CD14-positive monocyte (primary cell): ENCODE measurements at regions not wholly inside any gene's neighbourhood (a gene's known extent, or its start where the extent isn't known, plus 50 kb on each side); places are given as distances from the start of the nearest gene placed in this dataset.

Source experiments
- DNase-seq, 3 donors: peaks; one replicate each; pipeline ENCODE4 v3.0.0-alpha.2; 2011 to 2022
- H2AFZ ChIP-seq: 2 replicates; pipeline ENCODE4 v1.6.0; 2012; ENCODE audit warnings: mild to moderate bottlenecking, low read depth, low read length, inconsistent platforms; ENCODE audit not compliant: insufficient read depth, poor library complexity, severe bottlenecking
- H3K27ac ChIP-seq, 2 donors: 1 replicate in 1 of 2; 2 replicates in 1 of 2; pipeline ENCODE4 v1.5.1; 2012 to 2013; ENCODE audit warnings: low read length in 2 of 2, control low read depth in 1 of 2, inconsistent platforms in 1 of 2, low read depth in 1 of 2, mild to moderate bottlenecking in 1 of 2
- H3K27me3 ChIP-seq, 2 donors: one replicate each; pipeline versions ENCODE4 v1.6.0 to v1.6.1; 2011 to 2013; ENCODE audit warnings: low read length in 2 of 2; ENCODE audit not compliant: control insufficient read depth in 2 of 2, insufficient read depth in 2 of 2
- H3K36me3 ChIP-seq, 2 donors: replicated peaks in 1 of 2; 1 replicate in 1 of 2; 2 replicates in 1 of 2; pipeline versions ENCODE4 v1.5.1 to v1.6.1; 2012 to 2013; ENCODE audit warnings: low read length in 2 of 2, control low read depth in 1 of 2, inconsistent platforms in 1 of 2, mild to moderate bottlenecking in 1 of 2; ENCODE audit not compliant: insufficient read depth in 2 of 2, control insufficient read depth in 1 of 2
- H3K4me1 ChIP-seq, 2 donors: 1 replicate in 1 of 2; 2 replicates in 1 of 2; pipeline versions ENCODE4 v1.5.1 to v1.6.1; 2012 to 2013; ENCODE audit warnings: low read length in 2 of 2, control low read depth in 1 of 2, inconsistent platforms in 1 of 2, mild to moderate bottlenecking in 1 of 2, moderate library complexity in 1 of 2; ENCODE audit not compliant: insufficient read depth in 2 of 2, control insufficient read depth in 1 of 2
- H3K4me2 ChIP-seq: replicated peaks from 2 replicates; pipeline ENCODE3; 2012; ENCODE audit warnings: low read length, moderate library complexity, mild to moderate bottlenecking; ENCODE audit not compliant: poor library complexity, severe bottlenecking; ENCODE audit errors: extremely low read depth
- H3K4me3 ChIP-seq, 3 experiments: fragments of 200-600 bp in 1 of 3; sonication (generic) in 1 of 3; replicated peaks in 1 of 3; 1 replicate in 2 of 3; 2 replicates in 1 of 3; pipeline ENCODE4 v1.5.1; 2011 to 2013; ENCODE audit warnings: low read length in 3 of 3, mild to moderate bottlenecking in 3 of 3, control low read depth in 2 of 3, low read depth in 2 of 3, inconsistent platforms in 1 of 3, moderate library complexity in 1 of 3
- H3K79me2 ChIP-seq: 2 replicates; pipeline ENCODE4 v1.6.0; 2012; ENCODE audit warnings: mild to moderate bottlenecking, control low read depth, inconsistent platforms, low read length, moderate library complexity; ENCODE audit not compliant: insufficient read depth
- H3K9ac ChIP-seq: 2 replicates; pipeline ENCODE4 v1.6.0; 2017; ENCODE audit warnings: low read length, mild to moderate bottlenecking; ENCODE audit not compliant: insufficient read depth, poor library complexity, severe bottlenecking
- H3K9me3 ChIP-seq, 2 donors: replicated peaks in 1 of 2; 1 replicate in 1 of 2; 2 replicates in 1 of 2; pipeline versions ENCODE4 v1.5.1 to v1.6.1; 2012 to 2013; ENCODE audit warnings: low read length in 2 of 2, control low read depth in 1 of 2; ENCODE audit not compliant: control insufficient read depth in 1 of 2, insufficient read depth in 1 of 2
- H4K20me1 ChIP-seq: 2 replicates; pipeline ENCODE4 v1.6.0; 2012; ENCODE audit warnings: mild to moderate bottlenecking, low read length, control low read depth, moderate library complexity; ENCODE audit not compliant: insufficient read depth
- H3K27ac Mint-ChIP-seq, 7 donors: one replicate each; pipeline ENCODE4 v1.8.0; 2020; ENCODE audit warnings: mild to moderate bottlenecking in 7 of 7, mixed read lengths in 7 of 7, moderate library complexity in 6 of 7, inconsistent platforms in 2 of 7
- H3K27me3 Mint-ChIP-seq, 3 donors: one replicate each; pipeline ENCODE4 v1.8.0; 2021 to 2022; ENCODE audit warnings: low read depth in 3 of 3, mild to moderate bottlenecking in 3 of 3, mixed read lengths in 3 of 3, moderate library complexity in 3 of 3, inconsistent platforms in 1 of 3
- H3K36me3 Mint-ChIP-seq, 2 donors: one replicate each; pipeline ENCODE4 v1.8.0; 2020; ENCODE audit warnings: mixed read lengths in 2 of 2, inconsistent platforms in 1 of 2, mild to moderate bottlenecking in 1 of 2
- H3K4me1 Mint-ChIP-seq: one replicate; pipeline ENCODE4 v1.8.0; 2020; ENCODE audit warnings: mild to moderate bottlenecking, mixed read lengths
- H3K4me3 Mint-ChIP-seq, 2 donors: one replicate each; pipeline ENCODE4 v1.8.0; 2020; ENCODE audit warnings: mild to moderate bottlenecking in 2 of 2, mixed read lengths in 2 of 2, moderate library complexity in 1 of 2
- H3K9me3 Mint-ChIP-seq, 7 donors: one replicate each; pipeline ENCODE4 v1.8.0; 2020 to 2022; ENCODE audit warnings: mixed read lengths in 7 of 7, mild to moderate bottlenecking in 6 of 7, moderate library complexity in 6 of 7, inconsistent platforms in 2 of 7
- WGBS: methylation state at CpG from one replicate; pipeline ENCODE4 v1.1.5; 2013; ENCODE audit warnings: missing lambda C conversion rate; ENCODE audit not compliant: insufficient coverage; 5-methylcytosine and 5-hydroxymethylcytosine counted together
- intact Hi-C, 2 donors: fragments of 100-400 bp; cut with micrococcal nuclease; formaldehyde crosslinking; loops; one replicate each; pipeline versions ENCODE4 v1.15.0 to v1.15.1; 2023
- TF ChIP-seq, protein P1 (sequence below): fragments of 200-600 bp; IDR thresholded peaks from one replicate; pipeline ENCODE4 v1.8.0; 2022; ENCODE audit warnings: antibody characterized with exemption, mild to moderate bottlenecking

DNA sequence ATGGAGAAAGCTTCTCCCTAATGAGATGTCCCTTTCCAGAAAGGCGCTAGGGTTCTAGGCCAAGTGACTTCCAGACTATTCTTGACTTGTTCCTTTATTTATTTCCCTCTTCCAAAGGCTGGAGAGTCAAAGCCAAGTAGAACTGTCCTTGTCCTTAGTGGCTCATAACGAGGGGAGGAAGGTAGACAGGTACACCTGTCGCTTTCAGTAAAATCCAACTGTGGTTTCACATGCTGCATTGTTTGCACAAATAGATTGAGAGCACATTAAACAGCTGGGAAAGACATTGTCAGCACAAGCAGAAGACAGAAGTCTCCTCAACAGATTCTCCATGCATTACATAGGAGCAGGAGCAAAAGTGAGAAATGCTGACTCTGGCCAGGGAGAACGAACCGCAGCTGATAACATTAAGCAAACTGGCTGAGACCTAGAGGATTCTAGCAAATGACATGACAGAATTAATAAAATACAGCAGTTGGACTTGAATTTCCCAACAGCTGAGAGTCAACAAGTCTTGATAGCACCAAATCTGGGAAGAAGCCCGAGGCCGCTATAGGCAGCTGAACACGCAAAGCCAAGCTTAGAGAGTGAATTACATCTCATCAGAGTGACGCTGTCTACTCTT is 227.7 kb downstream of the TLE3 start:
- H3K9me3 ChIP-seq, result peaks cover 6 to 11% of the 10 kb centered on the region in 2 donors
- Mint-ChIP-seq H3K4me3 (no peak overlapping the region), H3K4me1 (no peaks in the 10 kb centered on the region), H3K27ac (no peak overlapping the region), H3K36me3 (no peaks in the 10 kb centered on the region), H3K27me3 (peaks cover 0 to 14% (median 4%) of the 10 kb centered on the region in 3 donors), H3K9me3 (peaks cover 10 to 19% (median 14%) of the 10 kb centered on the region in 7 donors)
- no peak overlapping the region for H3K9ac ChIP-seq
- H4K20me1 ChIP-seq, result no peaks in the 10 kb centered on the region
- H3K27ac ChIP-seq, result no peak overlapping the region
- no peaks in the 10 kb centered on the region for H3K4me1 ChIP-seq
- no peak overlapping the region for H3K4me2 ChIP-seq
- no peak for DNase-seq
- H2AFZ ChIP-seq, result no peak overlapping the region
- H3K4me3 ChIP-seq, result no peak overlapping the region
- WGBS, result 96% methylated on average over 4 of the region's 9 CpGs
- intact Hi-C loops, result no loop called here
- H3K27me3 ChIP-seq, result no peaks in the 10 kb centered on the region
- no peaks in the 10 kb centered on the region for H3K79me2 ChIP-seq
- TF ChIP-seq, protein P1, sequence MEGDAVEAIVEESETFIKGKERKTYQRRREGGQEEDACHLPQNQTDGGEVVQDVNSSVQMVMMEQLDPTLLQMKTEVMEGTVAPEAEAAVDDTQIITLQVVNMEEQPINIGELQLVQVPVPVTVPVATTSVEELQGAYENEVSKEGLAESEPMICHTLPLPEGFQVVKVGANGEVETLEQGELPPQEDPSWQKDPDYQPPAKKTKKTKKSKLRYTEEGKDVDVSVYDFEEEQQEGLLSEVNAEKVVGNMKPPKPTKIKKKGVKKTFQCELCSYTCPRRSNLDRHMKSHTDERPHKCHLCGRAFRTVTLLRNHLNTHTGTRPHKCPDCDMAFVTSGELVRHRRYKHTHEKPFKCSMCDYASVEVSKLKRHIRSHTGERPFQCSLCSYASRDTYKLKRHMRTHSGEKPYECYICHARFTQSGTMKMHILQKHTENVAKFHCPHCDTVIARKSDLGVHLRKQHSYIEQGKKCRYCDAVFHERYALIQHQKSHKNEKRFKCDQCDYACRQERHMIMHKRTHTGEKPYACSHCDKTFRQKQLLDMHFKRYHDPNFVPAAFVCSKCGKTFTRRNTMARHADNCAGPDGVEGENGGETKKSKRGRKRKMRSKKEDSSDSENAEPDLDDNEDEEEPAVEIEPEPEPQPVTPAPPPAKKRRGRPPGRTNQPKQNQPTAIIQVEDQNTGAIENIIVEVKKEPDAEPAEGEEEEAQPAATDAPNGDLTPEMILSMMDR, result no peak
- H3K36me3 ChIP-seq, result no peaks in the 10 kb centered on the region

DNA sequence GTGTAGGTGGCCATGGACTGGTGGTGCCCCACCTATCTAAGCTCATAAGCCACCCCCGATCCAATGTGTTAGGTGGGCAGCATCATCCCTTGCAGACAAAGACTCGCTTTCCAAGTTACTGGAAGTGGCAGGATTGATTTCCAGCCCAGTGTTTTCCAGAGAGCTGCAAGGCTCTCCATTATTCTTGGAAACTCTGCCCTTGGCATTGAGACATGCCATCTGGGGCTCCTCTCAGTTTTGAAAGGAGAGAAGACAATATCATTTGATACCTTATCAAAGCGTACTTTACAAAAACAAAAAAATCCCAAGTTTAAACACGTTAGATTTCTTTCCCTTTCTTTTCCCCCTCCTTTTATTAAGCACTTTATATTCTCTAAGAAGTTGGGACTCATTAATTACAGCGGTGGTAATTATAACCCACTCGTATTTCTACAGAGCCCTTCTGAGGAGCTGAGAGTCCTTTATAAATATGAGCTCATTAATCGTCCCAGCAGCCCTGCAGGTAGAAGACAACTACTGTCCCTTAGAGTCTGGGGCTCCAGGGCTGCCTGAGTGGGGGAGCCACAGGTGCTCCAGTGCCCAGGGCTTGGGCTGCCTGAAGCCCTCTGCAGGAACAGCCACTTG is 226.1 kb downstream of the TLE3 start:
- Histone ChIP-seq H3K4me2 (no peak overlapping the region), H3K27ac (no peak overlapping the region), H4K20me1 (no peaks in the 10 kb centered on the region), H3K4me3 (no peak overlapping the region), H3K9me3 (peaks cover 6 to 11% of the 10 kb centered on the region in 2 donors), H3K36me3 (no peaks in the 10 kb centered on the region), H2AFZ (no peak overlapping the region), H3K4me1 (no peaks in the 10 kb centered on the region), H3K79me2 (no peaks in the 10 kb centered on the region), H3K27me3 (no peaks in the 10 kb centered on the region), H3K9ac (no peak overlapping the region)
- WGBS, result 96% methylated on average over 5 of the region's 7 CpGs
- no peak overlapping the region for H3K4me3 Mint-ChIP-seq
- peaks cover 10 to 19% (median 16%) of the 10 kb centered on the region in 7 donors for H3K9me3 Mint-ChIP-seq
- TF ChIP-seq, protein P1, result no peak
- no peak for DNase-seq
- H3K4me1 Mint-ChIP-seq, result no peaks in the 10 kb centered on the region
- peaks cover under 1 to 14% (median 4%) of the 10 kb centered on the region in 3 donors for H3K27me3 Mint-ChIP-seq
- no peak overlapping the region for H3K27ac Mint-ChIP-seq
- no peaks in the 10 kb centered on the region for H3K36me3 Mint-ChIP-seq
- intact Hi-C loops, result no loop called here
